GM21737 (cell line): ENCODE measurements at regions not wholly inside any gene's neighbourhood (a gene's known extent, or its start where the extent isn't known, plus 50 kb on each side); places are given as distances from the start of the nearest gene placed in this dataset.

Experiments
- ATAC-seq: cut with Tn5 transposase; IDR thresholded peaks from one replicate; pipeline ENCODE4 v1.9.1; 2021; ENCODE audit warnings: mild to moderate bottlenecking, moderate library complexity; ENCODE audit not compliant: unreplicated experiment

DNA sequence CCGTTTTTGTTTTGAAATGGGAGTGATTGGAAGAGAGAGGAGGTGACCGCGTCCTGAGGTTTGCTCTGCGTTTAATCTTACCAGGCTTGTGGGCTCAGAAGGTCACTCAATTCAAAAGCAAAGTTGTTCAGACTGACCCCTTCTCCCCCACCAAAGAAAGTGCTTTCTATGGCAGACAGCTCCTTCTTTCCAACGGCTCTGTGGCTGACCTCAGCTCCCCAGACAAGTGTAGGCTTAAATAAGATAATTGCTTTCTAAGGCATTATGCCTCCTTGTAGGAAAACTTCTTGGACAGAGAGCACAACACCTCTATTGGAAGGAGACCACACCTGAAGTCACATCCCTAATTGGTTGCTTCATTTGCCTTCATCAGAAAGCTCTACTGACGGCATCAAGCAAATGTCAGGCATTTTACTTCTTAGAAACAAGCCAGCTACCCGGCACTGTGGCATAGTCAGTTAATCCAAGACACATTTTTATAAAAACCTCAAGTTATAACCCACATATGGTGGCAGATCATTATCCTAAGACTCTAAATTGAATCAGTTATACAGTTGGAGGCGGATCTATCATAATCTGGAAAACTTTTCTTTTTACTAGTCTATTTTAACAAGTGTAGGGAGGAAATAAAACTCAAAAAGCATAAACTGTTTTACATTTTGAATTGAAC is 94.9 kb downstream of the TMEM174 start:
- ATAC-seq = no peak

- ATAC-seq = no peak
These were observed 94.2 kb downstream of the TMEM174 start for GRCh38 chr5:73266925-73267765.

DNA sequence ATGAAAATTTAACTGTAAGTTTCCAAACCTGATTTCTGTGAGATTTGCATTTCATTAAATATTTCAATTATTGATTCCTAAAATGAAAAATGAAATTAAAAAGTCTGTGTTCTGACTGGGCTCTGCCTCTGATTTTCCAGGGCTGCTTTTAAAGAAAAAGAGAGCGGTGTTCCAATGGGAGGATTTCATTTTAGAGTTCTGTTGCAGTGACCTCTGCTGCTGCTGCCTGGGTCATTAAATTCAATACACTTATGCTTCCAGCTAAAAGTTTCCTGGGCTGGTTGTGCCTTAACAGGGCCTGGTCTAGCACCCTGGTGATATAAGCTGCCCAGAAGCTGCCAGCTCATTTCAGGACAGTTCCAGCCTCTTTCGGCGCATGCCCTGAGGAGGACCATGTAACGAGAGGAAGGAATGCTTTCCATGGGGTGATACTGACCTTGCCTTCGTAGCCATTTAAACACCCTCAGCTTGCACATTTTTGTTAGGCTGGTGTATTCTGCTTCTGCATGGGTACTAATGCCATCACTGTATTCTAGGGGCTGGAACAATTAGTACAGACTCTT is 93.3 kb downstream of the TMEM174 start:
- ATAC-seq = no peak

GRCh38 chr5:73265641-73266040 is 92.6 kb downstream of the TMEM174 start:
- no peak for ATAC-seq

GRCh38 chr5:73264631-73265030 is 91.6 kb downstream of the TMEM174 start:
- no peak for ATAC-seq

DNA sequence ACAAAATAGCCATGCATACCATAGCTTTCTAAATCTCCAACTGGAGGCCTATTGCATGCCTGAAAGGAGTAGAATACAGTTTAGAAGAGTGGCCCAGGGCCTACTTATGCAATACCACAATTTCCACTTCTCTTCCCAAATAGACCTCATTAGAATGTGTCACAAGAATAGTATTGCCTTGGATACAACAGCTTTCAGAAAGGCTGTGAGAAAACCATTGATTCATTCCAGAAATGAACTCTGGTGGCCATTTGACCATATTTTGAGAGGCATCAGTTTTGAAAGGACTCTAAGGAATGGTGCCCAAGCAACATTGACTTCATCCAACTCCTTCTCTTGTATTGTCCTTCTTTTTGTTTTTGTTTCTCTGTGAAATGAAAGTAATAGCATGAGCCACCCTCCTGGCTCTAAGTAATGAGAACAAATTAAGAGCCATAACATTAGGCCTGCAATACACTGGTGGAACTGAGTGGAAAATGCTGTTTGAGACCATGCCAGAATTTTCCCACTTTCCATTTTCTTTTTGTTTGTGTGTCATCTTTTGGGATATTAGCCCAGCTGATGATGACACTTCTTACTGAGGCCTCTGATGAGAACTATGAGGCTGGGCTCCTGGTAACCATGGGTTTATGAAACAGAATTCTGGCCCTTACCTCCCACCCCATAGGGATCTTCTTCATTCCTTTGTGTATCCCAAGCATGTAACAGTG is 90.2 kb downstream of the TMEM174 start:
- no peak for ATAC-seq

GRCh38 chr5:73256862-73257261 is 83.9 kb downstream of the TMEM174 start:
- no peak for ATAC-seq

DNA sequence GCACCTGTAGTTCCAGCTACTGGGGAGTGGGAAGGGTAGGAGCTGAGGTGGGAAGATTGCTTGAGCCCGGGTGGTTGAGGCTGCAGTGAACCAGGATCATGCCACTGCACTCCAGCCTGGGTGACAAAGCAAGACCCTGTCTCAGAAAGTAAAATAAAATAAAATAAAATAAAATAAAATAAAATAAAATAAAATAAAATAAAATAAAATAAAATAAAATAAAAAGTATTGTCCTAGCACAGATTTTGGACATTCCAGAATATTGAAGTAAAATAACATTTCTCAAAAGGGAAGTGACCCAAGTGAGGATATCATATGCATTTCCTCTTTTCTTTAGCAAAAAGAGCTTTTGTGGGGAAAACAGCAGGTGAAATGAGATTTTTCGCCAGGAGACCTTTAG is 83.5 kb downstream of the TMEM174 start:
- no peak for ATAC-seq

DNA sequence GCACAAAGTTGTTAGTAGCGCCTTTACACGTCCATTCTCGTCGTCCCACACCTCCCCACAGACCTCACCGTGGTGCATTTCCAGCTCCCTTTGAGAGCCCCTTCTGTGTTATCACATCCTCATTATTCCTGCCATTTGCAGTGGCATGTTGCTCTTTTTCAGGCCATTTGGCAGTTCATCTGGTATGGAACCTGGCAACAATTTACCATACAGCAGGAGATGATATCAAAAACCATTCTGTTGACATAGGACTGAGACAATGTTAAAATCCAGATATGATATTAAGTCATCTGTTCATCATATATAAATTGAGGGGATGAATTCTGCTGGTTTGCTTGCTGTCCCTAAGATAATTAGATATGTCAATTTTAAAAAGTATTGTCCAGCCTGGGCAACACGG is 83.0 kb downstream of the TMEM174 start:
- ATAC-seq = no peak

GRCh38 chr5:73254642-73255041 is 81.6 kb downstream of the TMEM174 start:
- ATAC-seq = no peak

- ATAC-seq = no peak
These were observed 80.2 kb downstream of the TMEM174 start for GRCh38 chr5:73253047-73253660.

GRCh38 chr5:73250645-73251044 is 77.7 kb downstream of the TMEM174 start:
- no peak for ATAC-seq

DNA sequence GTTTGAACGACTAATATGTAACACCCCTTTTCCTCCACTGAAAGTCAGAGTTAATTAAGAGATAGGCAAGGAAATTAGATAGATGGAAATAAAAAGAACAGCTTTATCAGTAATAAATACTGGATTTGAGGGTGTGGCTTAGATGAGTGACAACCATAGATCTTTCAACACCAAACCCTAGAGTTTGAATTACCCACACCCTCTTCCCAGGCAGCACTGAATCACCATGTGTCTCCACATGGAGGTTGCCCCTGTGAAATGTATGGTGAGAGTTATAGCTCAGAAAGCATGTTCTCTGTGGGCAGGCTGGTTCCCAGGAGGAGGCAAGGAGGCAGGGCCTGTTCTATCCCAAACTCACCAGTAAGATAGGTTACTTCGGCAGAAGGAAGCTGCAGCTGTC is 69.7 kb downstream of the TMEM174 start:
- ATAC-seq = no peak

DNA sequence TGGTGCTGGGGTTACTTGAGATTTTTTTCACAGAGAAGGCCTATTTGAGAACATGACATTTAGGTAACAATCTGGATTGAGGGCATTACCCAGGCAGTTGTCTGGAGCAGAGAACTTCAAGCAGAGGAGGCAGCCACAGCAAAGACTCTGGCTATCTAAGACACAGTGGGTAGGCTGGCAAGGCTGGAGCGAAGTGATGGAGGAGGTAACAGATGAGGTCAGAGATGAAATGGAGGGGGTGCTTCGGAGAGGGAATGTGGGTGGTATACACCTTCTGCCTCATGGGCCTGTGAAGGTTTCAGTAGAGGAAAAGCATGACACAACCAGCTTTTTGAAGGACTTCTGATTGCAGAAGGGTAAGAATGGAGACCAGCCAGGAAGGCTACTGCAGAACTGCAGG is 65.9 kb downstream of the TMEM174 start:
- ATAC-seq = no peak

GRCh38 chr5:73236541-73237128 is 63.6 kb downstream of the TMEM174 start:
- ATAC-seq = no peak

- no peak for ATAC-seq
These were observed 61.2 kb downstream of the TMEM174 start for GRCh38 chr5:73234204-73234555.

GRCh38 chr5:73233461-73234203 is 60.6 kb downstream of the TMEM174 start:
- no peak for ATAC-seq

DNA sequence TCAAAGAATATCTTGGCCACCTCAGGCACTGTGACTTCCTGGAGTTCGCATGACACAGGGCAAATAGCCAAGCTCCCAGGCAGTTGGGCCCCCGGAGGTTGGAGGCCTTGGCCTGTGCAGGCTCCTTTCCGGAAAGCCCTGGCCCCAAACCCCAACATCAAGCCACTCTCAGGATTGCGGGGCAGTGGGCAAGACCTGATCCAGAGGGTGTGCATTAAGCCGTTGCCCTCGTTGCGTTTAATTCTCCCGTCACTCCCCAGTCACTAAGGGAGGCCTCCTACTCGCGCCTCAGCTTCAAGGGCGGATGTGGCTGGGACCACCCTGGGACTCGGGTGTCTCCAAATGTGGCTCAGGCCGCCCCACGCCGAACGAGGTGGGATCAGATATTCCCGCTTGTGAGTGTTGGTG is 60.1 kb downstream of the TMEM174 start:
- ATAC-seq = no peak

- no peak for ATAC-seq
These were observed 59.5 kb downstream of the TMEM174 start for GRCh38 chr5:73232266-73233041.
